Fibroblast of lung (primary cell): ENCODE measurements at regions not wholly inside any gene's neighbourhood (a gene's known extent, or its start where the extent isn't known, plus 50 kb on each side); places are given as distances from the start of the nearest gene placed in this dataset.

Source experiments
- DNase-seq, 2 donors: peaks; one replicate each; pipeline versions ENCODE4 v3.0.0 to v3.0.0-alpha.2; 2010; ENCODE audit warnings: low read depth in 2 of 2
- H2AFZ ChIP-seq: 2 replicates; pipeline ENCODE4 v1.5.1; 2012; ENCODE audit warnings: low read length, control low read depth, inconsistent platforms
- H3K27ac ChIP-seq: 2 replicates; pipeline ENCODE4 v1.5.1; 2011; ENCODE audit warnings: low read length, control low read depth; ENCODE audit not compliant: insufficient read depth
- H3K27me3 ChIP-seq: 2 replicates; pipeline ENCODE4 v1.5.1; 2011; ENCODE audit warnings: mild to moderate bottlenecking, low read length; ENCODE audit not compliant: control insufficient read depth, insufficient read depth
- H3K36me3 ChIP-seq: 2 replicates; pipeline ENCODE4 v1.5.1; 2011; ENCODE audit warnings: low read length; ENCODE audit not compliant: control insufficient read depth, insufficient read depth
- H3K4me1 ChIP-seq: 2 replicates; pipeline ENCODE4 v1.5.1; 2011; ENCODE audit warnings: low read length; ENCODE audit not compliant: control insufficient read depth, insufficient read depth; ENCODE audit errors: extremely low read depth
- H3K4me2 ChIP-seq: 2 replicates; pipeline ENCODE4 v1.5.1; 2011; ENCODE audit warnings: low read length, control low read depth; ENCODE audit not compliant: insufficient read depth; ENCODE audit errors: extremely low read depth
- H3K4me3 ChIP-seq, 4 experiments: fragments of 200-600 bp in 1 of 4; sonication (generic) in 1 of 4; replicated peaks in 1 of 4; 2 replicates each; pipeline ENCODE4 v1.5.1; 2011 to 2016; ENCODE audit warnings: low read length in 4 of 4, low read depth in 3 of 4, mild to moderate bottlenecking in 3 of 4, control low read depth in 2 of 4, inconsistent platforms in 1 of 4, mixed read lengths in 1 of 4; ENCODE audit not compliant: insufficient read depth in 1 of 4; ENCODE audit errors: control extremely low read depth in 1 of 4
- H3K79me2 ChIP-seq: 2 replicates; pipeline ENCODE4 v1.5.1; 2012; ENCODE audit warnings: mild to moderate bottlenecking, low read length, inconsistent platforms; ENCODE audit not compliant: control insufficient read depth, insufficient read depth
- H3K9ac ChIP-seq: 2 replicates; pipeline ENCODE4 v1.5.1; 2011; ENCODE audit warnings: mild to moderate bottlenecking, low read length, control low read depth; ENCODE audit not compliant: insufficient read depth
- H3K9me3 ChIP-seq: 2 replicates; pipeline ENCODE4 v1.5.1; 2012; ENCODE audit warnings: low read depth, low read length; ENCODE audit not compliant: control insufficient read depth, insufficient read depth
- H4K20me1 ChIP-seq: 2 replicates; pipeline ENCODE4 v1.5.1; 2011; ENCODE audit warnings: low read length; ENCODE audit not compliant: control insufficient read depth, insufficient read depth; ENCODE audit errors: extremely low read depth
- EZH2 ChIP-seq: IDR thresholded peaks from 2 replicates; pipeline ENCODE4 v1.5.1; 2012; ENCODE audit warnings: low read length, control low read depth, mild to moderate bottlenecking; ENCODE audit errors: missing control alignments
- TF ChIP-seq, protein P1 (sequence below), 2 donors: IDR thresholded peaks in 1 of 2; conservative IDR thresholded peaks in 1 of 2; 1 replicate in 1 of 2; 2 replicates in 1 of 2; pipeline ENCODE4 v1.5.1; 2011 to 2012; ENCODE audit warnings: low read length in 2 of 2, control low read depth in 1 of 2, inconsistent platforms in 1 of 2, low read depth in 1 of 2, mild to moderate bottlenecking in 1 of 2

DNA sequence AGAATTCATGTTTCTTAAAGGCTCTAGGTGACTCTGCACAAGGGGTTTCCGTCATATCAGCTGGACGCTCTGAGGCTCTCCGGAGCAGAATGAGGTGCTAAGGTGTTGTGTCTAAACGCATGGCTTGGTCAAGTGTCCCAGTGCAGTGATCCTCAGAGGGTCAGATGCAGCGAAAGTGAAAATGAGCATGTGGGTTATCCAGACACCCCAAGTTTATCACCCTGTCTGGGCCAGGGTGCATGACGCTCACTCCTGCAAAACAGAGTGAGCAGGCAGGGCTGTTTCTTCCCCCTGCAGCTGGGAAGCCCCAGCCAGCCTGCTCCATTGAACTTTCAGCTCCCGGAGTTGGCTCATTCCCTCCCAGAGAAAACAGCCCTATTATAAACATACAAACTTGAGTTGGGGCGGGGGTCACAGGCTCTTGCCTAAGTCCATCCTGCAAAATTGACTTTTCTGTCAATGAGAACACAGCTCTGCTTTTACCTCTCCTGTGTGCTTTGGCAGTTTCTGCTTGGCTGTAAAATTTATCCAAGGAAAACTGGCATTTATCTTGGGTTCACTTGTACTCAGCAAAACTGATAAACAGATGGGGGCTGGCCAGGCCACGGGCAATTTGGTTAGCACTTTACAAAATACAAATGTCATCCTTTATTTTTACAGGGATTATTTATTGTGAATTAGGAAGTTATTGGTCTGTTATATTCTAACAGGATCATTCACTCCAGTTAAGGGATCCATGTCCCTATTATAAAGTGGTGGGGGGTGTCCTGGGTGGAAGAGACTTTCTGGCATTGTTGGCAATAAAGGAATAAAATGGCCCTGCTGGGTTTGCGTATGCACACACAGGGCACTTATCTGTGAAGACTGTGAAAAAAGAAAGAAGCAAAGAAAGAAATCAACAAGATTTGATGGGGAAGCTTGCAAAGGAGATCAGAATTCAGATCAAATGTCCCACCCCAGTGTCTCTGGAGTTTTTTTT, 154.9 kb downstream of the FOXA2 start:
- no peak for TF ChIP-seq EZH2
- TF ChIP-seq, protein P1, sequence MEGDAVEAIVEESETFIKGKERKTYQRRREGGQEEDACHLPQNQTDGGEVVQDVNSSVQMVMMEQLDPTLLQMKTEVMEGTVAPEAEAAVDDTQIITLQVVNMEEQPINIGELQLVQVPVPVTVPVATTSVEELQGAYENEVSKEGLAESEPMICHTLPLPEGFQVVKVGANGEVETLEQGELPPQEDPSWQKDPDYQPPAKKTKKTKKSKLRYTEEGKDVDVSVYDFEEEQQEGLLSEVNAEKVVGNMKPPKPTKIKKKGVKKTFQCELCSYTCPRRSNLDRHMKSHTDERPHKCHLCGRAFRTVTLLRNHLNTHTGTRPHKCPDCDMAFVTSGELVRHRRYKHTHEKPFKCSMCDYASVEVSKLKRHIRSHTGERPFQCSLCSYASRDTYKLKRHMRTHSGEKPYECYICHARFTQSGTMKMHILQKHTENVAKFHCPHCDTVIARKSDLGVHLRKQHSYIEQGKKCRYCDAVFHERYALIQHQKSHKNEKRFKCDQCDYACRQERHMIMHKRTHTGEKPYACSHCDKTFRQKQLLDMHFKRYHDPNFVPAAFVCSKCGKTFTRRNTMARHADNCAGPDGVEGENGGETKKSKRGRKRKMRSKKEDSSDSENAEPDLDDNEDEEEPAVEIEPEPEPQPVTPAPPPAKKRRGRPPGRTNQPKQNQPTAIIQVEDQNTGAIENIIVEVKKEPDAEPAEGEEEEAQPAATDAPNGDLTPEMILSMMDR (conservative IDR thresholded peaks at IDR 0.05 in 1 of 2, IDR thresholded peaks at IDR 0.05 in 1 of 2; ENCODE audit: low read depth in 1 of 2, low read length in 2 of 2) = no peak
- Histone ChIP-seq H3K4me2 (no peak overlapping the region), H3K9ac (no peak overlapping the region), H4K20me1 (no peaks in the 10 kb centered on the region), H3K79me2 (no peaks in the 10 kb centered on the region), H2AFZ (no peak overlapping the region), H3K9me3 (no peaks in the 10 kb centered on the region), H3K27ac (no peak overlapping the region), H3K36me3 (no peaks in the 10 kb centered on the region), H3K4me1 (no peaks in the 10 kb centered on the region), H3K4me3 (no peak overlapping the region), H3K27me3 (no peaks in the 10 kb centered on the region)
- no peak for DNase-seq

- H3K36me3 ChIP-seq = no peaks in the 10 kb centered on the region
- no peak for DNase-seq
- no peaks in the 10 kb centered on the region for H3K4me1 ChIP-seq
- H3K4me2 ChIP-seq = no peak overlapping the region
- no peak overlapping the region for H3K9ac ChIP-seq
- no peaks in the 10 kb centered on the region for H3K9me3 ChIP-seq
- no peak overlapping the region for H3K4me3 ChIP-seq
- H2AFZ ChIP-seq = no peak overlapping the region
- no peaks in the 10 kb centered on the region for H3K79me2 ChIP-seq
- TF ChIP-seq, protein P1 (conservative IDR thresholded peaks at IDR 0.05 in 1 of 2, IDR thresholded peaks at IDR 0.05 in 1 of 2; ENCODE audit: low read depth in 1 of 2, low read length in 2 of 2) = no peak
- no peak for TF ChIP-seq EZH2
- H4K20me1 ChIP-seq = no peaks in the 10 kb centered on the region
- H3K27me3 ChIP-seq = no peaks in the 10 kb centered on the region
- H3K27ac ChIP-seq = no peak overlapping the region
Measured at GRCh38 chr20:22428051-22428450, 156.3 kb downstream of the FOXA2 start.

DNA sequence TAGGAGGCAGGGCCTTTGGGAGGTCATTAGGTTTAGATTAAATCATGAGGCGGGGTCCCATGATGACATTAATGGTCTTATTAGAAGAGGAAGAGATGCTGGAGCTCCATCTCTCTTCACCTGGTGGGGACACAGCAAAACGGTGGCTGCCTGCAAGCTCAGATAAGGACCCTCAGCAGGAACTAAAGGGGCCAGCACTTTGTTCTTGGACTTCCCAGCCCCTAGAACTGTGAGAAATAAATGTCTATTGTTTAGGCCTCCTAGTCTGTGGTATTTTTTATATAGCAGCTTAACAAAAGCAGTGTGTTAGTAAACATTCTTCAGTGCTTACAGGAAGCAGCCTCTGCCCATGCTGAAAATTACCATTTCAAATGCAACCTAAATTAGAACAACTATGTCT, 157.6 kb downstream of the FOXA2 start:
- Histone ChIP-seq H3K27ac (no peak overlapping the region), H3K9ac (no peak overlapping the region), H3K4me1 (no peaks in the 10 kb centered on the region), H4K20me1 (no peaks in the 10 kb centered on the region), H3K4me2 (no peak overlapping the region), H3K36me3 (no peaks in the 10 kb centered on the region), H3K9me3 (no peaks in the 10 kb centered on the region), H3K4me3 (no peak overlapping the region), H3K79me2 (no peaks in the 10 kb centered on the region), H2AFZ (no peak overlapping the region), H3K27me3 (no peaks in the 10 kb centered on the region)
- no peak for DNase-seq
- no peak for TF ChIP-seq EZH2
- TF ChIP-seq, protein P1 (conservative IDR thresholded peaks at IDR 0.05 in 1 of 2, IDR thresholded peaks at IDR 0.05 in 1 of 2; ENCODE audit: low read depth in 1 of 2, low read length in 2 of 2) = no peak
